H9 (cell line): ENCODE measurements at regions not wholly inside any gene's neighbourhood (a gene's known extent, or its start where the extent isn't known, plus 50 kb on each side); places are given as distances from the start of the nearest gene placed in this dataset.

Experiments
- DNase-seq: peaks from one replicate; pipeline ENCODE4 v3.0.0-alpha.2; 2017
- H2AFZ ChIP-seq: one replicate; pipeline ENCODE4 v1.6.1; 2013; ENCODE audit warnings: mild to moderate bottlenecking, low read length, control low read depth, moderate library complexity
- H2AK5ac ChIP-seq: 2 replicates; pipeline ENCODE4 v1.6.1; 2013; ENCODE audit warnings: low read length, control low read depth, mixed read lengths; ENCODE audit not compliant: insufficient read length
- H2BK120ac ChIP-seq: one replicate; pipeline ENCODE4 v1.6.1; 2013; ENCODE audit warnings: low read depth, mild to moderate bottlenecking, low read length, control low read depth, inconsistent platforms; ENCODE audit not compliant: poor library complexity, severe bottlenecking
- H2BK12ac ChIP-seq: 2 replicates; pipeline ENCODE4 v1.6.1; 2013; ENCODE audit warnings: low read length, control low read depth, mixed read lengths, low read depth; ENCODE audit not compliant: insufficient read length
- H2BK15ac ChIP-seq: 2 replicates; pipeline ENCODE4 v1.6.1; 2013; ENCODE audit warnings: low read depth, low read length, control low read depth
- H2BK20ac ChIP-seq: one replicate; pipeline ENCODE4 v1.6.1; 2013; ENCODE audit warnings: low read depth, mild to moderate bottlenecking, low read length, control low read depth, inconsistent platforms; ENCODE audit not compliant: poor library complexity, severe bottlenecking
- H2BK5ac ChIP-seq: 2 replicates; pipeline ENCODE4 v1.6.1; 2013; ENCODE audit warnings: low read length, control low read depth, mixed read lengths; ENCODE audit not compliant: insufficient read length
- H3K14ac ChIP-seq: 2 replicates; pipeline ENCODE4 v1.6.1; 2013; ENCODE audit warnings: low read length, control low read depth; ENCODE audit not compliant: insufficient read depth
- H3K18ac ChIP-seq: 2 replicates; pipeline ENCODE4 v1.6.1; 2013; ENCODE audit warnings: low read depth, mild to moderate bottlenecking, mixed read lengths, low read length, control low read depth; ENCODE audit not compliant: insufficient read length
- H3K23ac ChIP-seq: 2 replicates; pipeline ENCODE4 v1.6.1; 2013; ENCODE audit warnings: low read length, control low read depth, mixed read lengths, low read depth; ENCODE audit not compliant: insufficient read length
- H3K23me2 ChIP-seq: 2 replicates; pipeline ENCODE4 v1.6.1; 2013; ENCODE audit warnings: low read depth, mild to moderate bottlenecking, mixed read lengths, low read length, control low read depth; ENCODE audit not compliant: insufficient read length, poor library complexity, severe bottlenecking
- H3K27ac ChIP-seq: 2 replicates; pipeline ENCODE4 v1.5.1; 2013; ENCODE audit warnings: low read length, control low read depth, mixed read lengths, low read depth; ENCODE audit not compliant: insufficient read length
- H3K27me3 ChIP-seq: 2 replicates; pipeline ENCODE4 v1.6.1; 2013; ENCODE audit warnings: low read length, control low read depth, inconsistent platforms; ENCODE audit not compliant: insufficient read depth
- H3K4ac ChIP-seq: 2 replicates; pipeline ENCODE4 v1.6.1; 2013; ENCODE audit warnings: low read depth, mild to moderate bottlenecking, control low read depth, inconsistent platforms, low read length, moderate library complexity
- H3K4me1 ChIP-seq: 2 replicates; pipeline ENCODE4 v1.6.1; 2013; ENCODE audit warnings: low read length, control low read depth, inconsistent platforms; ENCODE audit not compliant: insufficient read depth
- H3K4me2 ChIP-seq: 2 replicates; pipeline ENCODE4 v1.6.1; 2013; ENCODE audit warnings: low read length, control low read depth, mixed read lengths; ENCODE audit not compliant: insufficient read length, insufficient read depth
- H3K56ac ChIP-seq: 2 replicates; pipeline ENCODE4 v1.6.1; 2013; ENCODE audit warnings: low read depth, mild to moderate bottlenecking, mixed read lengths, low read length, control low read depth; ENCODE audit not compliant: insufficient read length
- H3K79me1 ChIP-seq: 2 replicates; pipeline ENCODE4 v1.6.1; 2013; ENCODE audit warnings: low read depth, mild to moderate bottlenecking, moderate library complexity, low read length, control low read depth, inconsistent platforms; ENCODE audit not compliant: insufficient read depth, poor library complexity, severe bottlenecking
- H3K79me2 ChIP-seq: 2 replicates; pipeline ENCODE4 v1.6.1; 2013; ENCODE audit warnings: low read length, control low read depth, inconsistent platforms; ENCODE audit not compliant: insufficient read depth
- H3K9ac ChIP-seq: 2 replicates; pipeline ENCODE4 v1.6.1; 2013; ENCODE audit warnings: low read length, control low read depth, mixed read lengths; ENCODE audit not compliant: insufficient read length; ENCODE audit errors: extremely low read depth
- H3K9me3 ChIP-seq: one replicate; pipeline ENCODE4 v1.6.1; 2013; ENCODE audit warnings: low read depth, low read length, inconsistent platforms; ENCODE audit not compliant: control insufficient read depth
- H3T11ph ChIP-seq: one replicate; pipeline ENCODE4 v1.6.1; 2013; ENCODE audit warnings: mild to moderate bottlenecking, low read length, control low read depth, inconsistent platforms
- H4K20me1 ChIP-seq: one replicate; pipeline ENCODE4 v1.6.1; 2013; ENCODE audit not compliant: control insufficient read depth, insufficient read length, insufficient read depth
- H4K5ac ChIP-seq: 2 replicates; pipeline ENCODE4 v1.6.1; 2013; ENCODE audit warnings: low read depth, mild to moderate bottlenecking, mixed read lengths, low read length, control low read depth; ENCODE audit not compliant: insufficient read length
- H4K8ac ChIP-seq: replicated peaks from 2 replicates; pipeline ENCODE4 v1.6.1; 2013; ENCODE audit warnings: low read length, control low read depth, mixed read lengths, low read depth; ENCODE audit not compliant: insufficient read length
- H4K91ac ChIP-seq: 2 replicates; pipeline ENCODE4 v1.6.1; 2013; ENCODE audit warnings: low read depth, mild to moderate bottlenecking, moderate library complexity, mixed read lengths, low read length, control low read depth; ENCODE audit not compliant: insufficient read length
- H3K27ac Mint-ChIP-seq, 3 experiments: 2 replicates in 2 of 3; 3 replicates in 1 of 3; pipeline ENCODE4 v1.8.0; 2020 to 2021; ENCODE audit warnings: mixed read lengths in 3 of 3, mild to moderate bottlenecking in 1 of 3, moderate library complexity in 1 of 3
- H3K27me3 Mint-ChIP-seq: 2 replicates; pipeline ENCODE4 v1.8.0; 2021; ENCODE audit warnings: low read depth, mild to moderate bottlenecking, moderate library complexity, mixed read lengths
- H3K36me3 Mint-ChIP-seq, 3 experiments: 2 replicates in 2 of 3; 3 replicates in 1 of 3; pipeline ENCODE4 v1.8.0; 2020 to 2021; ENCODE audit warnings: low read depth in 3 of 3, mixed read lengths in 3 of 3; ENCODE audit not compliant: insufficient read depth in 1 of 3
- H3K4me1 Mint-ChIP-seq, 2 experiments: 2 replicates each; pipeline ENCODE4 v1.8.0; 2020; ENCODE audit warnings: mixed read lengths in 2 of 2
- H3K4me3 Mint-ChIP-seq, 2 experiments: 2 replicates in 1 of 2; 3 replicates in 1 of 2; pipeline ENCODE4 v1.8.0; 2020 to 2021; ENCODE audit warnings: mild to moderate bottlenecking in 2 of 2, mixed read lengths in 2 of 2, moderate library complexity in 1 of 2
- H3K9me3 Mint-ChIP-seq, 2 experiments: 2 replicates in 1 of 2; 3 replicates in 1 of 2; pipeline ENCODE4 v1.8.0; 2020; ENCODE audit warnings: mild to moderate bottlenecking in 2 of 2, mixed read lengths in 2 of 2, moderate library complexity in 1 of 2
- WGBS: extraction: QIAGEN DNeasy Blood & Tissue Kit; methylation state at CpG from one replicate; pipeline ENCODE4 v1.1.7; 2013; ENCODE audit warnings: missing lambda C conversion rate, low lambda C conversion rate, mixed read lengths; ENCODE audit not compliant: insufficient read length; ENCODE audit errors: extremely low coverage; 5-methylcytosine and 5-hydroxymethylcytosine counted together
- TF ChIP-seq, protein P1 (sequence below): fragments of 200-600 bp; sonication (generic); conservative IDR thresholded peaks from 3 replicates; pipeline ENCODE4 v1.8.0; 2021; ENCODE audit warnings: antibody characterized with exemption, mild to moderate bottlenecking

DNA sequence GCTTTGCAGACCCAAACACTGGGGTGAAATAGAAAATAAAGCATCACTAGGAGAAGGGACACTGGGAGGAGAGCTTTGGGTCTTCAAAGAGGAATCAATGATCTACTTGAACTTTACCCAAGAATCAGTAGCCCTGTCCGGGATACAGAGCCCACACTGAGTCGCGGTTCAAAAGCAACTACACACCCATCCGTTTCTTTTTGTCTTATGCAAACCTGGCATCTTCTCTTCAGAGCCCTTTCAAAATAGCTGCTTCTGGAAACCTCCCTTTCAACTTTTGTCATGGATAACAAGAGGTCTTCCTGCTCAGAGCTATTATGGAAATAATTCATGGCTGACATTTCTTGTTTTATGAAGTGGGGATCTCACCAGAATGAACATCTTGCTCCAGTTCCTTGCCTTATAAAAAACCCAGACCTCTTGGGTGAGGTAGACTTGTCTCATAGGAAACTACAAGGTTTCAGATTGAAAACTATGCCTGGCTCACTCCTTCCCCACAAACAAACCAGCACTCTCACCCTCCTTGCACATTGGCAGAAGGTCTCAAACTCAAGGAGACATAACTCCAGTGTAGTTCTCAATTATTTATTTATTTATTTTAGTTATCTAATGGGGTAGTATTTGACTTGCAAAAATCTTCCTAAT, 115.1 kb upstream of the ARHGEF3 start:
- Histone ChIP-seq H2BK120ac (no peak overlapping the region), H2AK5ac (no peak overlapping the region), H3K9ac (no peak overlapping the region), H3K18ac (no peak overlapping the region), H3K4me2 (no peak overlapping the region), H4K8ac (no peak overlapping the region), H3K4me1 (peaks cover 3% of the 10 kb centered on the region; the same call in 1 of the 2 replicates), H3K27ac (no peak overlapping the region), H3K27me3 (no peaks in the 10 kb centered on the region), H2BK12ac (no peak overlapping the region), H3K79me1 (no peaks in the 10 kb centered on the region), H2AFZ (no peak overlapping the region), H3K14ac (no peak overlapping the region), H3K23me2 (no peaks in the 10 kb centered on the region), H4K91ac (no peak overlapping the region), H3K79me2 (no peaks in the 10 kb centered on the region), H4K5ac (no peak overlapping the region), H2BK20ac (no peak overlapping the region), H4K20me1 (no peaks in the 10 kb centered on the region), H2BK5ac (no peak overlapping the region), H3T11ph (no peak overlapping the region), H3K4ac (no peak overlapping the region), H3K9me3 (no peaks in the 10 kb centered on the region), H3K23ac (no peak overlapping the region), H3K56ac (no peak overlapping the region), H2BK15ac (no peak overlapping the region)
- Mint-ChIP-seq H3K36me3 (no peaks in the 10 kb centered on the region), H3K27ac (no peak overlapping the region), H3K4me3 (no peak overlapping the region), H3K9me3 (no peaks in the 10 kb centered on the region), H3K27me3 (peaks cover 2% of the 10 kb centered on the region; the same call in 1 of the 2 replicates), H3K4me1 (peaks cover 30% of the 10 kb centered on the region in 2 experiments)
- no CpG with 5 or more reads among the region's 4 CpGs for WGBS
- TF ChIP-seq, protein P1, sequence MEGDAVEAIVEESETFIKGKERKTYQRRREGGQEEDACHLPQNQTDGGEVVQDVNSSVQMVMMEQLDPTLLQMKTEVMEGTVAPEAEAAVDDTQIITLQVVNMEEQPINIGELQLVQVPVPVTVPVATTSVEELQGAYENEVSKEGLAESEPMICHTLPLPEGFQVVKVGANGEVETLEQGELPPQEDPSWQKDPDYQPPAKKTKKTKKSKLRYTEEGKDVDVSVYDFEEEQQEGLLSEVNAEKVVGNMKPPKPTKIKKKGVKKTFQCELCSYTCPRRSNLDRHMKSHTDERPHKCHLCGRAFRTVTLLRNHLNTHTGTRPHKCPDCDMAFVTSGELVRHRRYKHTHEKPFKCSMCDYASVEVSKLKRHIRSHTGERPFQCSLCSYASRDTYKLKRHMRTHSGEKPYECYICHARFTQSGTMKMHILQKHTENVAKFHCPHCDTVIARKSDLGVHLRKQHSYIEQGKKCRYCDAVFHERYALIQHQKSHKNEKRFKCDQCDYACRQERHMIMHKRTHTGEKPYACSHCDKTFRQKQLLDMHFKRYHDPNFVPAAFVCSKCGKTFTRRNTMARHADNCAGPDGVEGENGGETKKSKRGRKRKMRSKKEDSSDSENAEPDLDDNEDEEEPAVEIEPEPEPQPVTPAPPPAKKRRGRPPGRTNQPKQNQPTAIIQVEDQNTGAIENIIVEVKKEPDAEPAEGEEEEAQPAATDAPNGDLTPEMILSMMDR: no peak
- no peak for DNase-seq
